ENCODE measurements at regions not wholly inside any gene's neighbourhood (a gene's known extent, or its start where the extent isn't known, plus 50 kb on each side); places are given as distances from the start of the nearest gene placed in this dataset.

DNA sequence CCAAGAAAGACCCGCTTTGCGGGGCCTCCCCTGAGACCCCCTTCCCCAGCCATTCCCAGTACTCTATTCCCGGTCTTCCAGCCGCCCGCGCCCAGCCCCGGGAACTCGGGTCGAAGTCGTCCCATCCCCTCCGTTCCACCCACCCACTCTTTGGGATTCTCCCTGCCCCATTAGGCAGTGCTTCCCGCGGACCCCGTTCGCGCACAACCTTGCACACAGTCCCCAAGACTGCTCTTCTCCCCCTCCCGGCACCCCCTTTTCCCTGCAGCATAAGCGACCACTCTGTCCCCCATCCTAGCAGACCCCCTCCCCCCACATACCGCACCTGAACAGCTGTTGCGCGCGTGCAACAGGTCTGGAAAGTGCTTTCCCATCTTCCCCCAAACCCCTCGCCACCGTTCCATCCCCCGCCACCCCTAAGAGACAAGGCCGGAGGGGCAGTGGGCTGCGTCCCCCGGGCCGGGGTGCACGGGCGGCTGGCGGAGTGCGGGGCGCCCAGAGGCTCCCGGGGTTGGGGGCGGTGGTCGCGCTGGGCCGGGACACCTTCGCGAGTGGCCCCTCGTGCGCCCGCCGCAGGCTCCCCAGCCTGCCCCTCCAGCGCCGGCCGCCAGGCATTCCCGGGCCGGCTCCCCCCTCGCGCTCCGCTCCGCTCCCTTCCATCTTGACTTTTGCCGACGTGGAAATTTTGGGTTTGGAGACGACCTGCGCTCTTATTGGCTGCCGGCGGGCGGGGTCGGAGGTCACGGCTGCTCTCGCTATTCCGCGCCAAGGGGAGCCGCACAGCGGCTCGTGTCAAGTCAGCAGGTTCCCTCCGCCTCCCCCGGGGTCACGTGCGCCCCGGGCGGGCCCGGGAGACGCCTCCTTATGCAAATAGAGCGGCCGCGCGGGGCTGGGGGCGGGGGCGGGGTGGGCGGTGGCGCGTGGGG is 201.2 kb upstream of the NFE2L3 start:
- TF ChIP-seq CBX8 (IDR thresholded peaks at IDR 0.05) (no peak), NR3C1 (IDR thresholded peaks at IDR 0.05) (no peak), POLR2A (IDR thresholded peaks at IDR 0.05; ENCODE audit: low read length) (no peak), CHD4 (IDR thresholded peaks at IDR 0.05; ENCODE audit: borderline replicate concordance) (no peak), TP53 (CRISPR knock-in tag; IDR thresholded peaks at IDR 0.05) (no peak), RAD21 (conservative IDR thresholded peaks at IDR 0.05 in 1 of 2, IDR thresholded peaks at IDR 0.05 in 1 of 2) (no peak)
- TF ChIP-seq, protein P1, sequence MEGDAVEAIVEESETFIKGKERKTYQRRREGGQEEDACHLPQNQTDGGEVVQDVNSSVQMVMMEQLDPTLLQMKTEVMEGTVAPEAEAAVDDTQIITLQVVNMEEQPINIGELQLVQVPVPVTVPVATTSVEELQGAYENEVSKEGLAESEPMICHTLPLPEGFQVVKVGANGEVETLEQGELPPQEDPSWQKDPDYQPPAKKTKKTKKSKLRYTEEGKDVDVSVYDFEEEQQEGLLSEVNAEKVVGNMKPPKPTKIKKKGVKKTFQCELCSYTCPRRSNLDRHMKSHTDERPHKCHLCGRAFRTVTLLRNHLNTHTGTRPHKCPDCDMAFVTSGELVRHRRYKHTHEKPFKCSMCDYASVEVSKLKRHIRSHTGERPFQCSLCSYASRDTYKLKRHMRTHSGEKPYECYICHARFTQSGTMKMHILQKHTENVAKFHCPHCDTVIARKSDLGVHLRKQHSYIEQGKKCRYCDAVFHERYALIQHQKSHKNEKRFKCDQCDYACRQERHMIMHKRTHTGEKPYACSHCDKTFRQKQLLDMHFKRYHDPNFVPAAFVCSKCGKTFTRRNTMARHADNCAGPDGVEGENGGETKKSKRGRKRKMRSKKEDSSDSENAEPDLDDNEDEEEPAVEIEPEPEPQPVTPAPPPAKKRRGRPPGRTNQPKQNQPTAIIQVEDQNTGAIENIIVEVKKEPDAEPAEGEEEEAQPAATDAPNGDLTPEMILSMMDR (IDR thresholded peaks at IDR 0.05) = no peak

Data from A549 (cell line).